Liver (tissue), 8 donors: ENCODE measurements at regions not wholly inside any gene's neighbourhood (a gene's known extent, or its start where the extent isn't known, plus 50 kb on each side); places are given as distances from the start of the nearest gene placed in this dataset.

Experiments used
- DNase-seq: peaks from one replicate; pipeline ENCODE4 v3.0.0-alpha.2; 2017; ENCODE audit warnings: low spot score
- H3K27ac ChIP-seq, 2 donors: one replicate each; pipeline ENCODE4 v1.7.0; 2013; ENCODE audit warnings: inconsistent platforms in 2 of 2, low read length in 2 of 2, control low read depth in 1 of 2, low read depth in 1 of 2, mild to moderate bottlenecking in 1 of 2
- H3K27me3 ChIP-seq, 4 donors: one replicate each; pipeline versions ENCODE4 v1.6.1 to v1.7.0; 2013; ENCODE audit warnings: low read length in 3 of 4, inconsistent platforms in 1 of 4, mild to moderate bottlenecking in 1 of 4, moderate library complexity in 1 of 4; ENCODE audit not compliant: control insufficient read depth in 4 of 4, insufficient read depth in 4 of 4
- H3K36me3 ChIP-seq, 4 donors: one replicate each; pipeline versions ENCODE4 v1.6.1 to v1.7.0; 2013; ENCODE audit warnings: low read length in 3 of 4, mild to moderate bottlenecking in 3 of 4, low read depth in 1 of 4, moderate library complexity in 1 of 4; ENCODE audit not compliant: control insufficient read depth in 4 of 4, insufficient read depth in 3 of 4
- H3K4me1 ChIP-seq, 4 donors: one replicate each; pipeline versions ENCODE4 v1.6.1 to v1.7.0; 2013; ENCODE audit warnings: low read length in 3 of 4, mild to moderate bottlenecking in 3 of 4, moderate library complexity in 1 of 4; ENCODE audit not compliant: control insufficient read depth in 4 of 4, insufficient read depth in 4 of 4
- H3K4me3 ChIP-seq, 3 donors: one replicate each; pipeline versions ENCODE4 v1.6.1 to v1.7.0; 2013; ENCODE audit warnings: low read length in 3 of 3, control low read depth in 1 of 3, low read depth in 1 of 3, mild to moderate bottlenecking in 1 of 3
- H3K9ac ChIP-seq, 2 donors: one replicate each; pipeline ENCODE4 v1.7.0; 2013; ENCODE audit warnings: low read length in 2 of 2, mild to moderate bottlenecking in 2 of 2, moderate library complexity in 2 of 2, control low read depth in 1 of 2, low read depth in 1 of 2
- H3K9me3 ChIP-seq, 4 donors: one replicate each; pipeline versions ENCODE4 v1.6.1 to v1.7.0; 2013; ENCODE audit warnings: low read length in 3 of 4; ENCODE audit not compliant: control insufficient read depth in 4 of 4
- ATF3 ChIP-seq: IDR thresholded peaks from 2 replicates; pipeline ENCODE4 v1.6.1; 2016; ENCODE audit warnings: antibody characterized with exemption
- CTCF ChIP-seq: fragments of 150-350 bp; IDR thresholded peaks from 2 replicates; pipeline ENCODE4 v1.5.1; 2017; ENCODE audit warnings: improper control_type of control experiment, low read depth, low read length; ENCODE audit not compliant: missing input control
- EGR1 ChIP-seq, 2 donors: IDR thresholded peaks; 2 replicates each; pipeline ENCODE4 v1.6.1; 2016 to 2018; ENCODE audit warnings: antibody characterized with exemption in 2 of 2, low read depth in 2 of 2
- FOXA1 ChIP-seq: IDR thresholded peaks from 2 replicates; pipeline ENCODE4 v1.6.1; 2016; ENCODE audit warnings: antibody characterized with exemption
- FOXA2 ChIP-seq: IDR thresholded peaks from 2 replicates; pipeline ENCODE4 v1.6.1; 2016; ENCODE audit warnings: antibody characterized with exemption
- GABPA ChIP-seq, 2 donors: IDR thresholded peaks in 1 of 2; conservative IDR thresholded peaks in 1 of 2; 2 replicates each; pipeline ENCODE4 v1.6.1; 2016; ENCODE audit warnings: antibody characterized with exemption in 2 of 2, mild to moderate bottlenecking in 1 of 2, moderate library complexity in 1 of 2
- HNF4A ChIP-seq, 2 donors: conservative IDR thresholded peaks; 2 replicates each; pipeline ENCODE4 v1.6.1; 2016; ENCODE audit warnings: antibody characterized with exemption in 2 of 2, mild to moderate bottlenecking in 2 of 2
- HNF4G ChIP-seq: IDR thresholded peaks from 2 replicates; pipeline ENCODE4 v1.6.1; 2016; ENCODE audit warnings: antibody characterized with exemption
- JUND ChIP-seq, 2 donors: IDR thresholded peaks; 2 replicates each; pipeline ENCODE4 v1.6.1; 2016; ENCODE audit warnings: antibody characterized with exemption in 2 of 2
- MAX ChIP-seq: IDR thresholded peaks from 2 replicates; pipeline ENCODE4 v1.6.1; 2016; ENCODE audit warnings: antibody characterized with exemption
- NR2F2 ChIP-seq: IDR thresholded peaks from 2 replicates; pipeline ENCODE4 v1.6.1; 2016; ENCODE audit warnings: antibody characterized with exemption
- RAD21 ChIP-seq, 2 donors: IDR thresholded peaks; 2 replicates each; pipeline ENCODE4 v1.6.1; 2016; ENCODE audit warnings: antibody characterized with exemption in 2 of 2, mild to moderate bottlenecking in 2 of 2
- REST ChIP-seq: IDR thresholded peaks from 2 replicates; pipeline ENCODE4 v1.6.1; 2016; ENCODE audit warnings: antibody characterized with exemption, mild to moderate bottlenecking
- RXRA ChIP-seq, 2 donors: IDR thresholded peaks; 2 replicates each; pipeline ENCODE4 v1.6.1; 2017 to 2018; ENCODE audit warnings: antibody characterized with exemption in 2 of 2, mild to moderate bottlenecking in 1 of 2
- SP1 ChIP-seq: IDR thresholded peaks from 2 replicates; pipeline ENCODE4 v1.6.1; 2018; ENCODE audit warnings: antibody characterized with exemption, mild to moderate bottlenecking
- TAF1 ChIP-seq: conservative IDR thresholded peaks from 2 replicates; pipeline ENCODE4 v1.6.1; 2016; ENCODE audit warnings: antibody characterized with exemption, mild to moderate bottlenecking
- YY1 ChIP-seq: IDR thresholded peaks from 2 replicates; pipeline ENCODE4 v1.6.1; 2016; ENCODE audit warnings: antibody characterized with exemption, mild to moderate bottlenecking
- ZBTB33 ChIP-seq: IDR thresholded peaks from 2 replicates; pipeline ENCODE4 v1.6.1; 2016; ENCODE audit warnings: antibody characterized with exemption
- WGBS: extraction: QIAGEN DNeasy Blood & Tissue Kit; methylation state at CpG from one replicate; pipeline ENCODE4 v1.1.7; 2013; 5-methylcytosine and 5-hydroxymethylcytosine counted together
- donor health status: healthy.
- donor health status: healthy.
- donor health status: healthy.
- donor health status: healthy.
- donor health status: healthy.

GRCh38 chr11:42591841-42592240, 720.0 kb upstream of the API5 start:
- DNase-seq, result no peak
- Histone ChIP-seq H3K4me3 (no peak overlapping the region), H3K36me3 (no peaks in the 10 kb centered on the region), H3K27me3 (no peaks in the 10 kb centered on the region), H3K4me1 (no peaks in the 10 kb centered on the region), H3K9me3 (no peaks in the 10 kb centered on the region), H3K9ac (no peak overlapping the region), H3K27ac (no peak overlapping the region)
- WGBS, result 57% methylated on average over 2 of the region's 2 CpGs
- TF ChIP-seq MAX (no peak), HNF4A (conservative IDR thresholded peaks at IDR 0.05) (no peak), REST (no peak), RAD21 (IDR thresholded peaks at IDR 0.05) (no peak), CTCF (no peak), ZBTB33 (no peak), RXRA (IDR thresholded peaks at IDR 0.05) (no peak), YY1 (no peak), TAF1 (no peak), EGR1 (IDR thresholded peaks at IDR 0.05; ENCODE audit: low read depth in 2 of 2) (no peak), SP1 (no peak), NR2F2 (no peak), HNF4G (no peak), ATF3 (no peak), FOXA2 (no peak), GABPA (IDR thresholded peaks at IDR 0.05 in 1 of 2, conservative IDR thresholded peaks at IDR 0.05 in 1 of 2) (no peak), JUND (IDR thresholded peaks at IDR 0.05) (no peak), FOXA1 (no peak)

- 78% methylated on average over 2 of the region's 2 CpGs for WGBS
- TF ChIP-seq EGR1 (IDR thresholded peaks at IDR 0.05; ENCODE audit: low read depth in 2 of 2), result no peak
- no peak for TF ChIP-seq REST
- TF ChIP-seq CTCF, result no peak
- no peak for TF ChIP-seq HNF4G
- H3K9ac ChIP-seq, result no peak overlapping the region
Observed at GRCh38 chr11:42593441-42593840, 718.4 kb upstream of the API5 start.

More at GRCh38 chr11:42593441-42593840, 718.4 kb upstream of the API5 start:
- H3K4me1 ChIP-seq, result no peaks in the 10 kb centered on the region
- no peak overlapping the region for H3K27ac ChIP-seq
- H3K36me3 ChIP-seq, result no peaks in the 10 kb centered on the region
- H3K4me3 ChIP-seq, result no peak overlapping the region
- no peaks in the 10 kb centered on the region for H3K27me3 ChIP-seq
- DNase-seq, result no peak
- H3K9me3 ChIP-seq, result no peaks in the 10 kb centered on the region
